ENCODE measurements at regions not wholly inside any gene's neighbourhood (a gene's known extent, or its start where the extent isn't known, plus 50 kb on each side); places are given as distances from the start of the nearest gene placed in this dataset.

DNA sequence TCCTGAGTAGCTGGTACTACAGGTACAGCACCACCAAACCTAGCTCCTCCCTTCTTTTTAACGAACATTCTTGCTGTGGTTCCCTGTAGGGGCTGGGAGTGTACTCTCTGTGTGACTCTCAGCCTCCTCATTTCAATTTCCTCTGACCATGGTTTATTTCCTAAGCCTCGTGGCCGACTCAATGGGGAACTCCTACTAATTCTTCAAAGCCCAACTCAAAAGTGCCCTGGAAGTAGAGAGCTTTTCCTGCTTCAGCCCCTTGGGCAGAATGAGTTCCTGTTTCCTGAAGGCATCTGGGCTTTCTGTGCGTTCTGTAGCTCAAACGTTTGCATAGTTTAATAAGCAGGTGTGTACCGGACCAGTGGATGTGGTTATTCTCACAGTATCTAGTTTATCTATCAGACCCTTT lies 70.9 kb upstream of the ACOT11 start:
- TF ChIP-seq, protein P1, sequence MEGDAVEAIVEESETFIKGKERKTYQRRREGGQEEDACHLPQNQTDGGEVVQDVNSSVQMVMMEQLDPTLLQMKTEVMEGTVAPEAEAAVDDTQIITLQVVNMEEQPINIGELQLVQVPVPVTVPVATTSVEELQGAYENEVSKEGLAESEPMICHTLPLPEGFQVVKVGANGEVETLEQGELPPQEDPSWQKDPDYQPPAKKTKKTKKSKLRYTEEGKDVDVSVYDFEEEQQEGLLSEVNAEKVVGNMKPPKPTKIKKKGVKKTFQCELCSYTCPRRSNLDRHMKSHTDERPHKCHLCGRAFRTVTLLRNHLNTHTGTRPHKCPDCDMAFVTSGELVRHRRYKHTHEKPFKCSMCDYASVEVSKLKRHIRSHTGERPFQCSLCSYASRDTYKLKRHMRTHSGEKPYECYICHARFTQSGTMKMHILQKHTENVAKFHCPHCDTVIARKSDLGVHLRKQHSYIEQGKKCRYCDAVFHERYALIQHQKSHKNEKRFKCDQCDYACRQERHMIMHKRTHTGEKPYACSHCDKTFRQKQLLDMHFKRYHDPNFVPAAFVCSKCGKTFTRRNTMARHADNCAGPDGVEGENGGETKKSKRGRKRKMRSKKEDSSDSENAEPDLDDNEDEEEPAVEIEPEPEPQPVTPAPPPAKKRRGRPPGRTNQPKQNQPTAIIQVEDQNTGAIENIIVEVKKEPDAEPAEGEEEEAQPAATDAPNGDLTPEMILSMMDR (IDR thresholded peaks at IDR 0.05) = no peak
- no peak for ATAC-seq
- intact Hi-C loops (cut with DNase I, micrococcal nuclease) = no loop called here

DNA sequence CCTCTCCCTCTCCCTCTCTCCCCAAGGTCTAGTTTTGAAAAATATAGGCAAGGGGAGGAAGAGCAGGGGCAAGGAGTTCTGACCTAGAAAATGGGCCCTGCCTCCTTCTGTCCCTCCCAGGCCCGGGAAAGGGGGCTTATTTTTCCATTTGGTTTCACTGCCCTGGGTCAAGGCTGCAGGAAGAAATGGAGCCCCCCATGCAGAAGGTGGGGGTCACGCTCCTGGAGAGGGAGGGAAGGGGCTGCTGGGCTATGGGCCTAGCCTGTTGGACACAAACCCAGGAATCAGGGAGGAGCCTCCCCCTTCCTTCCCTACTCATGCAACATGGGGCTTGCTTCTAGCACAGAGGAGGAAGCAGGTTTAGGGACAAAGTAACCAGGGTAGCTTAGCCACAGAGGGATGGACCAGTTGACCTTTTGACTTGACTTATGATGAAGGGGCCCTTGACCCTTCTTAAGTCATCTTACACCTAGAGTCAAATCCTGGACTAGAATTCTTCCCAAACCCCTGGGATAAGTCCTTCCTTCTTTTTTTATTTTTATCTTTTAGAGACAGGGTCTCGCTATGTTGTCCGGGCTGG lies 70.4 kb upstream of the SSBP3 start:
- H3K9me3 ChIP-seq = no peaks in the 10 kb centered on the region
- H3K4me3 ChIP-seq = no peak overlapping the region
- peaks cover 8% of the 10 kb centered on the region for H3K4me1 ChIP-seq (ENCODE audit: low read depth)
- TF ChIP-seq, protein P1 (IDR thresholded peaks at IDR 0.05) = no peak
- no peaks in the 10 kb centered on the region for H3K36me3 ChIP-seq (ENCODE audit: low read depth)
- DNase-seq (no peak), ATAC-seq (no peak)
- intact Hi-C loops (cut with DNase I, micrococcal nuclease) = no loop called here

More for the DNA sequence above, 70.9 kb upstream of the ACOT11 start:
- no peak for DNase-seq
- H3K4me3 ChIP-seq = no peak overlapping the region
- no peaks in the 10 kb centered on the region for H3K9me3 ChIP-seq
- H3K4me1 ChIP-seq (ENCODE audit: low read depth) = peaks cover 12% of the 10 kb centered on the region
- no peaks in the 10 kb centered on the region for H3K36me3 ChIP-seq (ENCODE audit: low read depth)

DNA sequence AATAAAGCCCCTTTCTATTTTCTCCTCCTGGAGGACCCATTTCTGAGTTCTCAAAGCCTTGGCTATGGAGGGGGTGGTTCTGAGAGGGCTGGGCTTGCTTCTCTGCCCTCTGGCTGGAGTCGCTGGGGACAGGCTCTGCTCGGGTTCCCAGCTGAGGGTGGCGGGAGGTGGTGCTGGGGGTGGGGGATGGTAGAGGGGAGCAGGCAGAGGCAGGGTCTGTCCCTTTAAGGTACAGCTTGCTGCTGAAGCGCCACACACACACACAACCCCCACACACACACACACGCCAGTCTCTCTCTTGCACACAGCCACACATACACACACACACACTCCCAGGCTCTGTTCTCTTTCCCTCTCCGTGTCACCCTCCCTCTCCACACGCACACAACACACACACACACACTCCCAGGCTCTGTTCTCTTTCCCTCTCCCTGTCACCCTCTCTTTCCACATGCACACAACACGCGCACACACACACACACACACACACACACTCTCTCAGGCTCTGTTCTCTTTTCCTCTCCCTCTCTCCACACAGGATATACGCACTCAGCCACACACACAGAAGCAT lies 69.8 kb upstream of the SSBP3 start:
- Histone ChIP-seq H3K9me3 (no peaks in the 10 kb centered on the region), H3K4me1 (ENCODE audit: low read depth) (peaks cover 2% of the 10 kb centered on the region), H3K36me3 (ENCODE audit: low read depth) (no peaks in the 10 kb centered on the region), H3K4me3 (no peak overlapping the region)
- intact Hi-C loops (cut with DNase I, micrococcal nuclease) = no loop called here
- ATAC-seq (no peak), DNase-seq (no peak)
- TF ChIP-seq, protein P1 (IDR thresholded peaks at IDR 0.05) = no peak

DNA sequence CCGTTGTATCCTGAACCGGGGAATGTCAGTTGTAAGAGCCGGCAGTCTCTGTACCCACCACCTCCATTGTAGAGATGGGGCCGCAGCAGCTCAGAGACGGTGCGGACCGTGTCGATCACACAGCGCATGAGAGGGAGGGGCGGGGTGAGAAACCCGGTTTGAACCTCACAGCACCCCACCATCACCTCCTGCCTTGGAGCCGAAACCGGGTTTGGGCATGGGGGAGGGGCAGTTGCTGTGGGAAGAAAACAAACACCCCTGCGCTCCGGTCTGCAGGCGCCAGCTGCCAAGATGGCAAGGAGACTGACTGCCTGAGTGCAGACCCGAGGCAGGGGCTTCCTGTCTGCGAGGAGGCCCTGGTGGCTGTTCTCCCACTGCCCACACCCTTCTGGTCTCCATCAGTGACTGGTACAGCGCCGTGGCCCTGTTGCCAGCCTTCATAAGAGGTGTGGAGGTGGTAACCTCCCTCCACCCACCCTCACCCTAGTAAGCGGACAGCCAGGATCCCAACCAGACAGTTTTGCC lies 69.2 kb upstream of the SSBP3 start:
- Histone ChIP-seq H3K4me1 (ENCODE audit: low read depth) (no peaks in the 10 kb centered on the region), H3K36me3 (ENCODE audit: low read depth) (no peaks in the 10 kb centered on the region), H3K4me3 (no peak overlapping the region), H3K9me3 (no peaks in the 10 kb centered on the region)
- TF ChIP-seq, protein P1 (IDR thresholded peaks at IDR 0.05) = no peak
- ATAC-seq (peak; percentile 11), DNase-seq (peak in 1 of 3 donors; percentile 60)
- intact Hi-C loops (cut with DNase I, micrococcal nuclease) = no loop called here

DNA sequence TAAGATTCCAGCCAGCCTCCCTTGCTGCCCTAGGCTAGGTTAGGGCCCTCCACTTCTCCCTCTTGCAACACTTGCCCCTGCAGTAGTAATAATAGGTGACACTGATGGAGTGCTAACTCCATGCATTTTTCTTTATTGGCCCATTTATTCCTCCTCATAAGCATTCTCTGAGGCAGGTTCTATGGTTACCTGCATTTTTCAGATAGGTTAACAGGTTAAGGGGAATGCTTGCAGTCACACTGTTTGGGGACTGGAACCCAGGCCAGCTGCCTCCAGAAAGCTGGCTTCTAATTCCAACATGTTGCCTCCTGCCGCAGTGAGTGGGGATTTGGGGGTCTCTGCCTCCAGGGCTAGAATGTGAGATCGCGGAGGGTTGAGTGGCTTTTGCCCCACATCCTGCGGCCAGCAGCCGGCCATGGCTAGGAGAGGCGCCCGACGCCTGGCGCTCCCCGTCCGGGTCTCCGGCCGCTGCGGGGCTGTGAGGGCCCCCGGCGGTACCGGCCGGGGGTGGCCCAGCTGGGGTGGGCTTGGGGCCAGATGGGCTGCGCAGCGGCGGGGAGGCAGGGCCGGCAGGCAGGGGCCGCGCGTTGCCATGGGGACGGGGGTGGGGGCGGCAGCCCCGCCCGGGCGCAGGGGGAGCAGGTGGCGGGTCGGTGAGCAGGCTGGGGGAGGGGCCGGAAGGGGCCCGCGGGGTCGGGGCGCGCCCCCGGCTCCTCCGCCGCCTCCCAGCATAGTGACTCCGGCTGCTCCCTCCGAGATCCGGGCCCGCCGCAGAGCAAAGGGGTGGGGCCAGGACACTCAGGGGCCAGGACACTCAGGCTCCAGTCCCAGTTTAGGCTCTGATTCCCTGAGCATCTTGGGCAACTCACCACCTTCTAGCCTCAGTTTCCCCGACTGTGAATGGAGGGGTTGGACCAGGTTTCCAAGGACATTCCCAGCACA lies 68.4 kb upstream of the SSBP3 start:
- H3K4me1 ChIP-seq (ENCODE audit: low read depth) = no peaks in the 10 kb centered on the region
- TF ChIP-seq, protein P1 (IDR thresholded peaks at IDR 0.05) = no peak
- intact Hi-C loops (cut with DNase I, micrococcal nuclease) = no loop called here

More for the DNA sequence above, 68.4 kb upstream of the SSBP3 start:
- no peaks in the 10 kb centered on the region for H3K9me3 ChIP-seq
- ATAC-seq = peak; percentile 70
- peak in 2 of 3 donors; percentile 36 to 62 for DNase-seq
- H3K36me3 ChIP-seq (ENCODE audit: low read depth) = no peaks in the 10 kb centered on the region
- H3K4me3 ChIP-seq = no peak overlapping the region

All from mucosa of descending colon (tissue), 3 donors.